ENCODE measurements at regions not wholly inside any gene's neighbourhood (a gene's known extent, or its start where the extent isn't known, plus 50 kb on each side); places are given as distances from the start of the nearest gene placed in this dataset.

DNA sequence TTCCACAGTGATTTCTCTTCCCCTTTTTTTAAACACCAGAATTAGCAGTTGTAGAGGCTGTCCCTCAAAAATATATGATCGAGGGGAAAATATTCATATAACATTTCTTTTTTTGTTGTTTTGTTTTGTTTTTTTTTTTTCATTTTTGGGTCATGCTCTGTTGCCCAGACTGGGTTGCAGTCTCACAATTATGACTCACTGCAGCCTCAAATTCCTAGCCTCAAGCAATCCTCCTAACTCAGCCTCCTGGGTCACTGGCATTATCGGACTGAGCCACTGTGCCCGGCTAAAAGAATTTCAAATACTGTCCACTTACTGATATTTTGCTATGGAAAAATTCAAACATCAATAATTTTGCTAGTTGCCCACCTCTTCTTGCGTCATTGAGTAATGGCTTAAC is 134.0 kb downstream of the HFE start:
- TF ChIP-seq, protein P1, sequence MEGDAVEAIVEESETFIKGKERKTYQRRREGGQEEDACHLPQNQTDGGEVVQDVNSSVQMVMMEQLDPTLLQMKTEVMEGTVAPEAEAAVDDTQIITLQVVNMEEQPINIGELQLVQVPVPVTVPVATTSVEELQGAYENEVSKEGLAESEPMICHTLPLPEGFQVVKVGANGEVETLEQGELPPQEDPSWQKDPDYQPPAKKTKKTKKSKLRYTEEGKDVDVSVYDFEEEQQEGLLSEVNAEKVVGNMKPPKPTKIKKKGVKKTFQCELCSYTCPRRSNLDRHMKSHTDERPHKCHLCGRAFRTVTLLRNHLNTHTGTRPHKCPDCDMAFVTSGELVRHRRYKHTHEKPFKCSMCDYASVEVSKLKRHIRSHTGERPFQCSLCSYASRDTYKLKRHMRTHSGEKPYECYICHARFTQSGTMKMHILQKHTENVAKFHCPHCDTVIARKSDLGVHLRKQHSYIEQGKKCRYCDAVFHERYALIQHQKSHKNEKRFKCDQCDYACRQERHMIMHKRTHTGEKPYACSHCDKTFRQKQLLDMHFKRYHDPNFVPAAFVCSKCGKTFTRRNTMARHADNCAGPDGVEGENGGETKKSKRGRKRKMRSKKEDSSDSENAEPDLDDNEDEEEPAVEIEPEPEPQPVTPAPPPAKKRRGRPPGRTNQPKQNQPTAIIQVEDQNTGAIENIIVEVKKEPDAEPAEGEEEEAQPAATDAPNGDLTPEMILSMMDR (IDR thresholded peaks at IDR 0.05): no peak
- TF ChIP-seq POLR2A (IDR thresholded peaks at IDR 0.05) (no peak), EP300 (IDR thresholded peaks at IDR 0.05) (no peak)
